WI38 (cell line): ENCODE measurements at regions not wholly inside any gene's neighbourhood (a gene's known extent, or its start where the extent isn't known, plus 50 kb on each side); places are given as distances from the start of the nearest gene placed in this dataset.

ENCODE experiments used
- H3K4me3 ChIP-seq: 2 replicates; pipeline ENCODE4 v1.5.1; 2011; ENCODE audit warnings: low read depth, mild to moderate bottlenecking, control low read depth, low read length
- TF ChIP-seq, protein P1 (sequence below): IDR thresholded peaks from 2 replicates; pipeline ENCODE4 v1.5.1; 2012; ENCODE audit warnings: low read depth, mild to moderate bottlenecking, control low read depth, low read length

GRCh38 chr10:105351187-105351586 lies 710.1 kb downstream of the SORCS3 start:
- TF ChIP-seq, protein P1, sequence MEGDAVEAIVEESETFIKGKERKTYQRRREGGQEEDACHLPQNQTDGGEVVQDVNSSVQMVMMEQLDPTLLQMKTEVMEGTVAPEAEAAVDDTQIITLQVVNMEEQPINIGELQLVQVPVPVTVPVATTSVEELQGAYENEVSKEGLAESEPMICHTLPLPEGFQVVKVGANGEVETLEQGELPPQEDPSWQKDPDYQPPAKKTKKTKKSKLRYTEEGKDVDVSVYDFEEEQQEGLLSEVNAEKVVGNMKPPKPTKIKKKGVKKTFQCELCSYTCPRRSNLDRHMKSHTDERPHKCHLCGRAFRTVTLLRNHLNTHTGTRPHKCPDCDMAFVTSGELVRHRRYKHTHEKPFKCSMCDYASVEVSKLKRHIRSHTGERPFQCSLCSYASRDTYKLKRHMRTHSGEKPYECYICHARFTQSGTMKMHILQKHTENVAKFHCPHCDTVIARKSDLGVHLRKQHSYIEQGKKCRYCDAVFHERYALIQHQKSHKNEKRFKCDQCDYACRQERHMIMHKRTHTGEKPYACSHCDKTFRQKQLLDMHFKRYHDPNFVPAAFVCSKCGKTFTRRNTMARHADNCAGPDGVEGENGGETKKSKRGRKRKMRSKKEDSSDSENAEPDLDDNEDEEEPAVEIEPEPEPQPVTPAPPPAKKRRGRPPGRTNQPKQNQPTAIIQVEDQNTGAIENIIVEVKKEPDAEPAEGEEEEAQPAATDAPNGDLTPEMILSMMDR, result no peak
- no peak overlapping the region for H3K4me3 ChIP-seq

GRCh38 chr10:105347487-105347886 lies 706.4 kb downstream of the SORCS3 start:
- TF ChIP-seq, protein P1, result no peak
- H3K4me3 ChIP-seq, result no peak overlapping the region

DNA sequence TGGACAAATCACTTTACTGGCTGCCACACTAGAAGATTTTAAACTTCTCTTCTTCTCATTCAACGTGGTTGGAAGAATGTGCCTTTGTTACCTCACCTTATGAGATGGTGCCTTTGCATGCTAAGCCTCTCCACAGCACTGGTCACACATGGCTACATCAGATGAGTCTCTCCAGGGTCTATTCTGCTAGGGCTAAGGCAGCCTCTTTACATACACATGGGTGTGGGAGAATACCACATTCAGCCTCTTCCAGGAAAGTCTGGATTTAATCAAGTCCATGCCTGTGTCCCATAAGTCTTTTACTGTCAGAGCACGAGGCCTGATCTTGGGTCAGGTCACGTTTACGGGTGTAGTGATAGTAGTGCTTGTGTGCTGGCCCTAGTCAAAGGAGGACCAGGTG lies 701.5 kb downstream of the SORCS3 start:
- TF ChIP-seq, protein P1, result no peak
- no peak overlapping the region for H3K4me3 ChIP-seq

GRCh38 chr10:105339669-105340068 lies 698.6 kb downstream of the SORCS3 start:
- TF ChIP-seq, protein P1, result no peak

DNA sequence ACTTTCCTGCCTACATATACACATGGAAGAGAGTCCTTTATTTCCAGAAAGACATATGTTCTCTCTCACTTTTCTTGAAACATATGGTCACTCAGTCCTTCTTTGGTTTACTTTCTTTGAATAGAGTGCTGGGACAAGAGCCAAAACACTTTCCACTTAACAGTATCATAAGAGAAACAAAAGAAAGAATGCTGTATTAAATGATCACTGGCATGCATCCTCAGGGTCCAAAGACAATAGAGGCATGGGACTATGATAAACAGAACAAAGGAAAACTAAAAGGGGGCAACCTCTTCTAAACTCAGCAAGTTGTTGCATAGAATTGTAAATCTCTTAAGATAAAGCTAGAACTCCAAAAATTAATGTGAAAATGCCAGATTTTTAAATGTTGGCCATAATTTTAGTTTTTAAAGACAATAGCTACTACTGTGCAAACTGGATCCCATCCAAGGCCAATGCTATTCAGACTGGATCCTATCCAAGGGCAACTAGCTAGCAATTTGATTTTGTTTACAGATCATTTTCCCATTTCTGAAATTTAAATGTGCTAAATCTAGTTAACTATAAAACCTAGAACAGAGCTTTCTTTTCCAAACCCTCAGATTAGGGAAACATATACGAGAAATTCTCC lies 687.5 kb downstream of the SORCS3 start:
- no peak overlapping the region for H3K4me3 ChIP-seq
- TF ChIP-seq, protein P1, result no peak

More at GRCh38 chr10:105339669-105340068, 698.6 kb downstream of the SORCS3 start:
- H3K4me3 ChIP-seq, result no peak overlapping the region
